GM23338 (cell line): ENCODE measurements at regions not wholly inside any gene's neighbourhood (a gene's known extent, or its start where the extent isn't known, plus 50 kb on each side); places are given as distances from the start of the nearest gene placed in this dataset.

Source experiments
- CREB1 ChIP-seq: fragments of 250-450 bp; sonication (Bioruptor Pico); IDR thresholded peaks from 2 replicates; pipeline ENCODE4 v1.5.0; 2020; ENCODE audit warnings: low read depth, mild to moderate bottlenecking, moderate library complexity
- CTCF ChIP-seq, 2 experiments: fragments of 200-600 bp in 1 of 2; sonication (generic) in 1 of 2; conservative IDR thresholded peaks; 2 replicates each; pipeline versions ENCODE4 v1.5.1 to v1.6.1; 2016 to 2017; ENCODE audit warnings: antibody characterized with exemption in 2 of 2, low read depth in 2 of 2, mild to moderate bottlenecking in 2 of 2, moderate library complexity in 1 of 2
- EZH2 ChIP-seq: fragments of 200-600 bp; sonication (generic); IDR thresholded peaks from one replicate; pipeline ENCODE4 v1.8.0; 2017; ENCODE audit warnings: antibody characterized with exemption, mild to moderate bottlenecking, low read depth; ENCODE audit not compliant: unreplicated experiment
- EZH2phosphoT487 ChIP-seq: fragments of 200-600 bp; sonication (generic); IDR thresholded peaks from one replicate; pipeline ENCODE4 v1.8.1; 2018; ENCODE audit warnings: antibody characterized with exemption; ENCODE audit not compliant: unreplicated experiment
- JUNB ChIP-seq: IDR thresholded peaks from one replicate; pipeline ENCODE4 v1.6.1; 2016; ENCODE audit warnings: antibody characterized with exemption; ENCODE audit not compliant: unreplicated experiment
- POLR2AphosphoS5 ChIP-seq: IDR thresholded peaks from 2 replicates; pipeline ENCODE4 v1.6.1; 2016; ENCODE audit warnings: antibody characterized with exemption, low read depth
- STAT1 ChIP-seq: IDR thresholded peaks from one replicate; pipeline ENCODE4 v1.6.1; 2016; ENCODE audit warnings: antibody characterized with exemption; ENCODE audit not compliant: unreplicated experiment
- ZNF114 ChIP-seq: fragments of 250-450 bp; sonication (Bioruptor Pico); IDR thresholded peaks from 2 replicates; pipeline ENCODE4 v1.5.0; 2020; ENCODE audit warnings: mild to moderate bottlenecking, moderate library complexity
- ZNF331 ChIP-seq: fragments of 250-450 bp; sonication (Bioruptor Pico); IDR thresholded peaks from 2 replicates; pipeline ENCODE4 v1.5.0; 2020; ENCODE audit warnings: low read depth, mild to moderate bottlenecking, moderate library complexity
- TF ChIP-seq, protein P1 (sequence below): IDR thresholded peaks from one replicate; pipeline ENCODE4 v1.6.1; 2018; ENCODE audit warnings: antibody characterized with exemption; ENCODE audit not compliant: unreplicated experiment
- TF ChIP-seq, protein P2 (sequence below): fragments of 250-450 bp; sonication (Bioruptor Pico); IDR thresholded peaks from 2 replicates; pipeline ENCODE4 v1.5.0; 2020; ENCODE audit warnings: mild to moderate bottlenecking, moderate library complexity

GRCh38 chr16:82329504-82330192, 159.6 kb upstream of the MPHOSPH6 start:
- TF ChIP-seq POLR2AphosphoS5 = no peak
- no peak for TF ChIP-seq CTCF (conservative IDR thresholded peaks at IDR 0.05; ENCODE audit: low read depth in 2 of 2)
- no peak for TF ChIP-seq STAT1
- no peak for TF ChIP-seq CREB1 (CRISPR knock-in tag)
- TF ChIP-seq, protein P1, sequence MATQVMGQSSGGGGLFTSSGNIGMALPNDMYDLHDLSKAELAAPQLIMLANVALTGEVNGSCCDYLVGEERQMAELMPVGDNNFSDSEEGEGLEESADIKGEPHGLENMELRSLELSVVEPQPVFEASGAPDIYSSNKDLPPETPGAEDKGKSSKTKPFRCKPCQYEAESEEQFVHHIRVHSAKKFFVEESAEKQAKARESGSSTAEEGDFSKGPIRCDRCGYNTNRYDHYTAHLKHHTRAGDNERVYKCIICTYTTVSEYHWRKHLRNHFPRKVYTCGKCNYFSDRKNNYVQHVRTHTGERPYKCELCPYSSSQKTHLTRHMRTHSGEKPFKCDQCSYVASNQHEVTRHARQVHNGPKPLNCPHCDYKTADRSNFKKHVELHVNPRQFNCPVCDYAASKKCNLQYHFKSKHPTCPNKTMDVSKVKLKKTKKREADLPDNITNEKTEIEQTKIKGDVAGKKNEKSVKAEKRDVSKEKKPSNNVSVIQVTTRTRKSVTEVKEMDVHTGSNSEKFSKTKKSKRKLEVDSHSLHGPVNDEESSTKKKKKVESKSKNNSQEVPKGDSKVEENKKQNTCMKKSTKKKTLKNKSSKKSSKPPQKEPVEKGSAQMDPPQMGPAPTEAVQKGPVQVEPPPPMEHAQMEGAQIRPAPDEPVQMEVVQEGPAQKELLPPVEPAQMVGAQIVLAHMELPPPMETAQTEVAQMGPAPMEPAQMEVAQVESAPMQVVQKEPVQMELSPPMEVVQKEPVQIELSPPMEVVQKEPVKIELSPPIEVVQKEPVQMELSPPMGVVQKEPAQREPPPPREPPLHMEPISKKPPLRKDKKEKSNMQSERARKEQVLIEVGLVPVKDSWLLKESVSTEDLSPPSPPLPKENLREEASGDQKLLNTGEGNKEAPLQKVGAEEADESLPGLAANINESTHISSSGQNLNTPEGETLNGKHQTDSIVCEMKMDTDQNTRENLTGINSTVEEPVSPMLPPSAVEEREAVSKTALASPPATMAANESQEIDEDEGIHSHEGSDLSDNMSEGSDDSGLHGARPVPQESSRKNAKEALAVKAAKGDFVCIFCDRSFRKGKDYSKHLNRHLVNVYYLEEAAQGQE = no peak
- no peak for TF ChIP-seq EZH2
- TF ChIP-seq ZNF331 (CRISPR knock-in tag) = no peak
- TF ChIP-seq JUNB = no peak
- TF ChIP-seq EZH2phosphoT487 = no peak
- TF ChIP-seq ZNF114 = no peak
- TF ChIP-seq, protein P2, sequence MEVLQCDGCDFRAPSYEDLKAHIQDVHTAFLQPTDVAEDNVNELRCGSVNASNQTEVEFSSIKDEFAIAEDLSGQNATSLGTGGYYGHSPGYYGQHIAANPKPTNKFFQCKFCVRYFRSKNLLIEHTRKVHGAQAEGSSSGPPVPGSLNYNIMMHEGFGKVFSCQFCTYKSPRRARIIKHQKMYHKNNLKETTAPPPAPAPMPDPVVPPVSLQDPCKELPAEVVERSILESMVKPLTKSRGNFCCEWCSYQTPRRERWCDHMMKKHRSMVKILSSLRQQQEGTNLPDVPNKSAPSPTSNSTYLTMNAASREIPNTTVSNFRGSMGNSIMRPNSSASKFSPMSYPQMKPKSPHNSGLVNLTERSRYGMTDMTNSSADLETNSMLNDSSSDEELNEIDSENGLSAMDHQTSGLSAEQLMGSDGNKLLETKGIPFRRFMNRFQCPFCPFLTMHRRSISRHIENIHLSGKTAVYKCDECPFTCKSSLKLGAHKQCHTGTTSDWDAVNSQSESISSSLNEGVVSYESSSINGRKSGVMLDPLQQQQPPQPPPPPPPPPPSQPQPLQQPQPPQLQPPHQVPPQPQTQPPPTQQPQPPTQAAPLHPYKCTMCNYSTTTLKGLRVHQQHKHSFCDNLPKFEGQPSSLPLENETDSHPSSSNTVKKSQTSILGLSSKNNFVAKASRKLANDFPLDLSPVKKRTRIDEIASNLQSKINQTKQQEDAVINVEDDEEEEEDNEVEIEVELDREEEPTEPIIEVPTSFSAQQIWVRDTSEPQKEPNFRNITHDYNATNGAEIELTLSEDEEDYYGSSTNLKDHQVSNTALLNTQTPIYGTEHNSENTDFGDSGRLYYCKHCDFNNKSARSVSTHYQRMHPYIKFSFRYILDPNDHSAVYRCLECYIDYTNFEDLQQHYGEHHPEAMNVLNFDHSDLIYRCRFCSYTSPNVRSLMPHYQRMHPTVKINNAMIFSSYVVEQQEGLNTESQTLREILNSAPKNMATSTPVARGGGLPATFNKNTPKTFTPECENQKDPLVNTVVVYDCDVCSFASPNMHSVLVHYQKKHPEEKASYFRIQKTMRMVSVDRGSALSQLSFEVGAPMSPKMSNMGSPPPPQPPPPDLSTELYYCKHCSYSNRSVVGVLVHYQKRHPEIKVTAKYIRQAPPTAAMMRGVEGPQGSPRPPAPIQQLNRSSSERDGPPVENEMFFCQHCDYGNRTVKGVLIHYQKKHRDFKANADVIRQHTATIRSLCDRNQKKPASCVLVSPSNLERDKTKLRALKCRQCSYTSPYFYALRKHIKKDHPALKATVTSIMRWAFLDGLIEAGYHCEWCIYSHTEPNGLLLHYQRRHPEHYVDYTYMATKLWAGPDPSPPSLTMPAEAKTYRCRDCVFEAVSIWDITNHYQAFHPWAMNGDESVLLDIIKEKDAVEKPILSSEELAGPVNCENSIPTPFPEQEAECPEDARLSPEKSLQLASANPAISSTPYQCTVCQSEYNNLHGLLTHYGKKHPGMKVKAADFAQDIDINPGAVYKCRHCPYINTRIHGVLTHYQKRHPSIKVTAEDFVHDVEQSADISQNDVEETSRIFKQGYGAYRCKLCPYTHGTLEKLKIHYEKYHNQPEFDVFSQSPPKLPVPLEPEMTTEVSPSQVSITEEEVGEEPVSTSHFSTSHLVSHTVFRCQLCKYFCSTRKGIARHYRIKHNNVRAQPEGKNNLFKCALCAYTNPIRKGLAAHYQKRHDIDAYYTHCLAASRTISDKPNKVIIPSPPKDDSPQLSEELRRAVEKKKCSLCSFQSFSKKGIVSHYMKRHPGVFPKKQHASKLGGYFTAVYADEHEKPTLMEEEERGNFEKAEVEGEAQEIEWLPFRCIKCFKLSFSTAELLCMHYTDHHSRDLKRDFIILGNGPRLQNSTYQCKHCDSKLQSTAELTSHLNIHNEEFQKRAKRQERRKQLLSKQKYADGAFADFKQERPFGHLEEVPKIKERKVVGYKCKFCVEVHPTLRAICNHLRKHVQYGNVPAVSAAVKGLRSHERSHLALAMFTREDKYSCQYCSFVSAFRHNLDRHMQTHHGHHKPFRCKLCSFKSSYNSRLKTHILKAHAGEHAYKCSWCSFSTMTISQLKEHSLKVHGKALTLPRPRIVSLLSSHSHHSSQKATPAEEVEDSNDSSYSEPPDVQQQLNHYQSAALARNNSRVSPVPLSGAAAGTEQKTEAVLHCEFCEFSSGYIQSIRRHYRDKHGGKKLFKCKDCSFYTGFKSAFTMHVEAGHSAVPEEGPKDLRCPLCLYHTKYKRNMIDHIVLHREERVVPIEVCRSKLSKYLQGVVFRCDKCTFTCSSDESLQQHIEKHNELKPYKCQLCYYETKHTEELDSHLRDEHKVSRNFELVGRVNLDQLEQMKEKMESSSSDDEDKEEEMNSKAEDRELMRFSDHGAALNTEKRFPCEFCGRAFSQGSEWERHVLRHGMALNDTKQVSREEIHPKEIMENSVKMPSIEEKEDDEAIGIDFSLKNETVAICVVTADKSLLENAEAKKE (CRISPR knock-in tag) = no peak
